Body of pancreas (tissue), 4 donors: ENCODE measurements at regions not wholly inside any gene's neighbourhood (a gene's known extent, or its start where the extent isn't known, plus 50 kb on each side); places are given as distances from the start of the nearest gene placed in this dataset.

ENCODE experiments used
- ATAC-seq: fragments of 150-250 bp; one replicate; pipeline ENCODE4 v1.9.1; 2016
- DNase-seq, 4 donors: peaks; one replicate each; pipeline ENCODE4 v3.0.0-alpha.2; 2019
- H3K27ac ChIP-seq, 4 donors: fragments of 200-600 bp; sonication (generic); 1 replicate in 3 of 4; 2 replicates in 1 of 4; pipeline versions ENCODE4 v1.5.1 to v1.6.1; 2016 to 2019; ENCODE audit warnings: mild to moderate bottlenecking in 1 of 4, mixed read lengths in 1 of 4, moderate library complexity in 1 of 4
- H3K27me3 ChIP-seq, 2 donors: fragments of 200-600 bp; sonication (generic); one replicate each; pipeline ENCODE4 v1.6.0; 2016; ENCODE audit warnings: mild to moderate bottlenecking in 1 of 2
- H3K36me3 ChIP-seq, 2 donors: fragments of 200-600 bp; sonication (generic); replicated peaks in 1 of 2; 2 replicates each; pipeline ENCODE4 v1.5.1; 2016; ENCODE audit warnings: low read depth in 2 of 2; ENCODE audit not compliant: insufficient read depth in 1 of 2
- H3K4me1 ChIP-seq: fragments of 200-600 bp; sonication (generic); one replicate; pipeline ENCODE4 v1.6.0; 2016
- H3K4me3 ChIP-seq, 2 donors: fragments of 200-600 bp; sonication (generic); 1 replicate in 1 of 2; 2 replicates in 1 of 2; pipeline ENCODE4 v1.5.1; 2016 to 2019
- H3K9me3 ChIP-seq, 3 donors: fragments of 200-600 bp; sonication (generic); 1 replicate in 2 of 3; 2 replicates in 1 of 3; pipeline ENCODE4 v1.5.1; 2016
- POLR2A ChIP-seq, 3 donors: fragments of 450-650 bp; IDR thresholded peaks; one replicate each; pipeline ENCODE4 v1.6.1; 2016; ENCODE audit warnings: antibody characterized with exemption in 3 of 3, mild to moderate bottlenecking in 2 of 3
- WGBS, 2 donors: methylation state at CpG; one replicate each; pipeline ENCODE4 v1.1.5; 2017; 5-methylcytosine and 5-hydroxymethylcytosine counted together
- intact Hi-C: fragments of 100-400 bp; cut with DNase I; formaldehyde crosslinking; loops from one replicate; pipeline ENCODE4 v1.15.1; 2023
- TF ChIP-seq, protein P1 (sequence below), 7 experiments: fragments of 450-650 bp in 4 of 7; fragments of 200-600 bp in 3 of 7; sonication (generic) in 3 of 7; IDR thresholded peaks; one replicate each; pipeline ENCODE4 v1.5.1; 2016 to 2019; ENCODE audit warnings: antibody characterized with exemption in 7 of 7

- 50 to 52% methylated on average over 3 of the region's 3 CpGs for WGBS, 2 donors
- intact Hi-C loops = no loop called here
These were observed 729.0 kb downstream of the RFPL4B start for GRCh38 chr6:113076116-113076515.

DNA sequence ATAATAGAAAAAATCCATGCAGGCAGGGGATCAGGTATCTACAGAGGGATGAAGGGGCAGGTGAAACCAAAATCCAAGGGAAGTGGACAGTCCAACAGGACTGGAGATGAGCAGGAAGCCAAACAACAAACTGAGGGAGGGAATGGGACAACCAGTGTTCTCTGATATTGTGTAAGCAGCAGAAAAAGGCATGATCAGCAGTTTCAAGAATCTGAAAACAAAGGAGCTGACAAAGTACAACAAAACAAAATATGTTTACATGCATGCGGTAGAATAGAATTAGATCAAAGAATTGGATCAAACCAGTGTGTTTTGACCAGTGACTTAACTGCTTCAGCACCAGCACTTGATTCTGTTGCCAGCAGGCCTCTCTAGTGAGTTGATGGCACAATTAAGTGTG is 729.7 kb downstream of the RFPL4B start:
- TF ChIP-seq, protein P1, sequence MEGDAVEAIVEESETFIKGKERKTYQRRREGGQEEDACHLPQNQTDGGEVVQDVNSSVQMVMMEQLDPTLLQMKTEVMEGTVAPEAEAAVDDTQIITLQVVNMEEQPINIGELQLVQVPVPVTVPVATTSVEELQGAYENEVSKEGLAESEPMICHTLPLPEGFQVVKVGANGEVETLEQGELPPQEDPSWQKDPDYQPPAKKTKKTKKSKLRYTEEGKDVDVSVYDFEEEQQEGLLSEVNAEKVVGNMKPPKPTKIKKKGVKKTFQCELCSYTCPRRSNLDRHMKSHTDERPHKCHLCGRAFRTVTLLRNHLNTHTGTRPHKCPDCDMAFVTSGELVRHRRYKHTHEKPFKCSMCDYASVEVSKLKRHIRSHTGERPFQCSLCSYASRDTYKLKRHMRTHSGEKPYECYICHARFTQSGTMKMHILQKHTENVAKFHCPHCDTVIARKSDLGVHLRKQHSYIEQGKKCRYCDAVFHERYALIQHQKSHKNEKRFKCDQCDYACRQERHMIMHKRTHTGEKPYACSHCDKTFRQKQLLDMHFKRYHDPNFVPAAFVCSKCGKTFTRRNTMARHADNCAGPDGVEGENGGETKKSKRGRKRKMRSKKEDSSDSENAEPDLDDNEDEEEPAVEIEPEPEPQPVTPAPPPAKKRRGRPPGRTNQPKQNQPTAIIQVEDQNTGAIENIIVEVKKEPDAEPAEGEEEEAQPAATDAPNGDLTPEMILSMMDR (IDR thresholded peaks at IDR 0.05) = no peak
- no peak for TF ChIP-seq POLR2A (IDR thresholded peaks at IDR 0.05)
- DNase-seq = no peak
- H3K4me3 ChIP-seq = no peak overlapping the region
- intact Hi-C loops = no loop called here
- no peak for ATAC-seq
- no peaks in the 10 kb centered on the region for H3K9me3 ChIP-seq
- no peak overlapping the region for H3K27ac ChIP-seq
- no peaks in the 10 kb centered on the region for H3K4me1 ChIP-seq
- H3K36me3 ChIP-seq = no peaks in the 10 kb centered on the region
- 37 to 52% methylated on average over 1 of the region's 1 CpG for WGBS, 2 donors
- no peaks in the 10 kb centered on the region for H3K27me3 ChIP-seq

More at GRCh38 chr6:113076116-113076515, 729.0 kb downstream of the RFPL4B start:
- Histone ChIP-seq H3K4me3 (no peak overlapping the region), H3K9me3 (no peaks in the 10 kb centered on the region), H3K4me1 (no peaks in the 10 kb centered on the region), H3K27me3 (no peaks in the 10 kb centered on the region), H3K27ac (no peak overlapping the region), H3K36me3 (no peaks in the 10 kb centered on the region)
- TF ChIP-seq, protein P1 (IDR thresholded peaks at IDR 0.05) = no peak
- TF ChIP-seq POLR2A (IDR thresholded peaks at IDR 0.05) = no peak
- ATAC-seq (no peak), DNase-seq (no peak)

- Histone ChIP-seq H3K9me3 (no peaks in the 10 kb centered on the region), H3K36me3 (no peaks in the 10 kb centered on the region), H3K27me3 (no peaks in the 10 kb centered on the region), H3K4me3 (no peak overlapping the region), H3K4me1 (no peaks in the 10 kb centered on the region), H3K27ac (no peak overlapping the region)
- intact Hi-C loops = no loop called here
- 84 to 87% methylated on average over 2 of the region's 2 CpGs for WGBS, 2 donors
- no peak for ATAC-seq
- no peak for TF ChIP-seq POLR2A (IDR thresholded peaks at IDR 0.05)
- TF ChIP-seq, protein P1 (IDR thresholded peaks at IDR 0.05) = no peak
- DNase-seq = no peak
These were observed 730.7 kb downstream of the RFPL4B start for GRCh38 chr6:113077794-113078193.

GRCh38 chr6:113078791-113079190 is 731.7 kb downstream of the RFPL4B start:
- H3K4me1 ChIP-seq = no peaks in the 10 kb centered on the region
- no peak overlapping the region for H3K4me3 ChIP-seq
- 61 to 74% methylated on average over 4 of the region's 4 CpGs for WGBS, 2 donors
- no peaks in the 10 kb centered on the region for H3K27me3 ChIP-seq
- H3K27ac ChIP-seq = no peak overlapping the region
- no peak for TF ChIP-seq POLR2A (IDR thresholded peaks at IDR 0.05)
- TF ChIP-seq, protein P1 (IDR thresholded peaks at IDR 0.05) = no peak
- H3K36me3 ChIP-seq = no peaks in the 10 kb centered on the region
- no peaks in the 10 kb centered on the region for H3K9me3 ChIP-seq
- intact Hi-C loops = no loop called here
- ATAC-seq = no peak
- DNase-seq = no peak

DNA sequence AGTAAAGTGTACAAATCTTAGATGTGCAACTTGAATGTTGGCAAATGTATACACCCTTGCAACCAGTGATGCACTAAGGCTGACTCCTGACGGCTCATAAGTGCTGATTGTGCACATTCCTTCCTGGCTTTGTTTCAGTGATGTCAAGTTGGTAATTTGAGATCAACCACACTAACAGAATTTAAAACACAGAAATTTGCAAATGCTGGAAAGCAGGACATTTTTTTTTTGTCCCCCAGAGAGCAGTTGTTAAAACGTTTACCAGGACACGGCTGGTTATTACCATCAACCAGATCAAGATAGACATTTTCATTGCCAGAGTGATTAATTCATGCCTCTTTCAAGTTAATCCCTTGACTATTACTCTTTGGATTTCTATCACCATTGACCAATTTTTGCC is 735.6 kb downstream of the RFPL4B start:
- H3K4me3 ChIP-seq = no peak overlapping the region
- H3K36me3 ChIP-seq = no peaks in the 10 kb centered on the region
- ATAC-seq = no peak
- TF ChIP-seq, protein P1 (IDR thresholded peaks at IDR 0.05) = no peak
- TF ChIP-seq POLR2A (IDR thresholded peaks at IDR 0.05) = no peak
- 25 to 32% methylated on average over 3 of the region's 3 CpGs for WGBS, 2 donors
- H3K27me3 ChIP-seq = no peaks in the 10 kb centered on the region
- no peaks in the 10 kb centered on the region for H3K4me1 ChIP-seq
- H3K9me3 ChIP-seq = no peaks in the 10 kb centered on the region
- intact Hi-C loops = no loop called here
- H3K27ac ChIP-seq = no peak overlapping the region
- no peak for DNase-seq
